T47D (cell line): ENCODE measurements at regions not wholly inside any gene's neighbourhood (a gene's known extent, or its start where the extent isn't known, plus 50 kb on each side); places are given as distances from the start of the nearest gene placed in this dataset.

Source experiments
- DNase-seq, 2 experiments: peaks; one replicate each; pipeline versions ENCODE4 v3.0.0 to v3.0.0-alpha.2; 2011 to 2012; ENCODE audit warnings: low read depth in 1 of 2, low spot score in 1 of 2
- JUND ChIP-seq: IDR thresholded peaks from 2 replicates; pipeline ENCODE4 v1.6.1; 2012; ENCODE audit warnings: low read depth
- in situ Hi-C: cut with HindIII; loops from 2 replicates; pipeline ENCODE4 v1.10.0; 2016; ENCODE audit warnings: low sequenced_read_pairs, low pct_unique_long_range_greater_than_20kb

GRCh38 chr10:62453274-62453673 lies 79.1 kb downstream of the ZNF365 start:
- no peak for DNase-seq
- in situ Hi-C loops = no loop called here
- TF ChIP-seq JUND = no peak

GRCh38 chr10:62454687-62455397 lies 80.7 kb downstream of the ZNF365 start:
- no peak for TF ChIP-seq JUND
- DNase-seq = peak; percentile 17 to 76
- in situ Hi-C loops = no loop called here

- TF ChIP-seq JUND = no peak
- no peak for DNase-seq
- in situ Hi-C loops = no loop called here
These were observed 82.5 kb downstream of the ZNF365 start for GRCh38 chr10:62456611-62457101.

- DNase-seq = no peak
- no peak for TF ChIP-seq JUND
- in situ Hi-C loops = no loop called here
These were observed 83.0 kb downstream of the ZNF365 start for GRCh38 chr10:62457196-62457595.

- no peak for DNase-seq
- in situ Hi-C loops = no loop called here
- TF ChIP-seq JUND = no peak
These were observed 83.4 kb downstream of the ZNF365 start for GRCh38 chr10:62457598-62457997.

- TF ChIP-seq JUND = no peak
- in situ Hi-C loops = no loop called here
- no peak for DNase-seq
These were observed 84.9 kb downstream of the ZNF365 start for GRCh38 chr10:62459072-62459471.

GRCh38 chr10:62459500-62459899 lies 85.3 kb downstream of the ZNF365 start:
- TF ChIP-seq JUND = no peak
- no peak for DNase-seq
- in situ Hi-C loops = no loop called here

GRCh38 chr10:62460393-62460792 lies 86.2 kb downstream of the ZNF365 start:
- in situ Hi-C loops = no loop called here
- DNase-seq = no peak
- no peak for TF ChIP-seq JUND

GRCh38 chr10:62461120-62461519 lies 87.0 kb downstream of the ZNF365 start:
- TF ChIP-seq JUND = no peak
- in situ Hi-C loops = no loop called here
- DNase-seq = no peak

GRCh38 chr10:62462461-62462860 lies 88.3 kb downstream of the ZNF365 start:
- TF ChIP-seq JUND = no peak
- in situ Hi-C loops = no loop called here
- no peak for DNase-seq

- no peak for TF ChIP-seq JUND
- no peak for DNase-seq
- in situ Hi-C loops = no loop called here
These were observed 89.2 kb downstream of the ZNF365 start for GRCh38 chr10:62463364-62463763.

- in situ Hi-C loops = no loop called here
- DNase-seq = no peak
- TF ChIP-seq JUND = no peak
These were observed 90.1 kb downstream of the ZNF365 start for GRCh38 chr10:62464308-62464707.

GRCh38 chr10:62466590-62466989 lies 92.4 kb downstream of the ZNF365 start:
- in situ Hi-C loops = no loop called here
- DNase-seq = no peak

GRCh38 chr10:62467527-62467926 lies 93.4 kb downstream of the ZNF365 start:
- DNase-seq = no peak
- in situ Hi-C loops = no loop called here
- TF ChIP-seq JUND = no peak

More at GRCh38 chr10:62466590-62466989, 92.4 kb downstream of the ZNF365 start:
- TF ChIP-seq JUND = no peak
